Brain microvascular endothelial cell (primary cell): ENCODE measurements at regions not wholly inside any gene's neighbourhood (a gene's known extent, or its start where the extent isn't known, plus 50 kb on each side); places are given as distances from the start of the nearest gene placed in this dataset.

Experiments used
- DNase-seq: peaks from one replicate; pipeline ENCODE4 v3.0.0-alpha.2; 2020
- H3K27ac ChIP-seq: fragments of 250-450 bp; sonication (Bioruptor Pico); 2 replicates; pipeline ENCODE4 v1.5.1; 2020; ENCODE audit warnings: mild to moderate bottlenecking, moderate library complexity
- H3K27me3 ChIP-seq: fragments of 250-450 bp; sonication (Bioruptor Pico); replicated peaks from 2 replicates; pipeline ENCODE4 v1.5.1; 2020; ENCODE audit warnings: mild to moderate bottlenecking
- H3K36me3 ChIP-seq: fragments of 250-450 bp; sonication (Bioruptor Pico); replicated peaks from 2 replicates; pipeline ENCODE4 v1.5.1; 2020; ENCODE audit warnings: mild to moderate bottlenecking
- H3K4me3 ChIP-seq: 2 replicates; pipeline ENCODE4 v1.5.1; 2011; ENCODE audit warnings: low read depth, mild to moderate bottlenecking, control low read depth, low read length, moderate library complexity
- in situ Hi-C: cut with HindIII; loops from 2 replicates; pipeline ENCODE4 v1.10.0; 2017; ENCODE audit warnings: low sequenced_read_pairs, low pct_ligation_motif_present
- TF ChIP-seq, protein P1 (sequence below): IDR thresholded peaks from 2 replicates; pipeline ENCODE4 v1.5.1; 2011; ENCODE audit warnings: low read depth, mild to moderate bottlenecking, moderate library complexity, low read length, control low read depth, inconsistent platforms; ENCODE audit errors: missing control alignments

DNA sequence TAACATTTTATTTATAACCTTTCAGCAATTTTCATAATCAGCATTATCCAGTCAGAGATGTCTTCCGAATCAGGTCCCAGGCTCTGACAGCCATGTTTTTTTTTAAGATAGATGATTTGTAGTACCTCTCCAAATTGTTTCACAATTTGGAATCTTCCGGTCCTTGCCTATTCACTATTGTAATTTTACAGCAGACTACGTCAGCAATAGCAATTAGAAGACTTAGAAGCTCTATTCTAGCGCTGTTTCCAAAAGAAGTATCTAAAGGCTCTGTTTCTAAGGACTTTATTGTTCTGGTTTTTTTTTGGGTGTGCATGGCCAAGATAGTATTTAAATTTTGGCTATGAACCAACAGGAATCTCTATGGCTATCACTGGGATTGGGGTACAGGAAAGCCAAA lies 94.6 kb upstream of the PELI1 start:
- Histone ChIP-seq H3K27ac (no peak overlapping the region), H3K36me3 (no peaks in the 10 kb centered on the region), H3K4me3 (no peak overlapping the region), H3K27me3 (no peaks in the 10 kb centered on the region)
- TF ChIP-seq, protein P1, sequence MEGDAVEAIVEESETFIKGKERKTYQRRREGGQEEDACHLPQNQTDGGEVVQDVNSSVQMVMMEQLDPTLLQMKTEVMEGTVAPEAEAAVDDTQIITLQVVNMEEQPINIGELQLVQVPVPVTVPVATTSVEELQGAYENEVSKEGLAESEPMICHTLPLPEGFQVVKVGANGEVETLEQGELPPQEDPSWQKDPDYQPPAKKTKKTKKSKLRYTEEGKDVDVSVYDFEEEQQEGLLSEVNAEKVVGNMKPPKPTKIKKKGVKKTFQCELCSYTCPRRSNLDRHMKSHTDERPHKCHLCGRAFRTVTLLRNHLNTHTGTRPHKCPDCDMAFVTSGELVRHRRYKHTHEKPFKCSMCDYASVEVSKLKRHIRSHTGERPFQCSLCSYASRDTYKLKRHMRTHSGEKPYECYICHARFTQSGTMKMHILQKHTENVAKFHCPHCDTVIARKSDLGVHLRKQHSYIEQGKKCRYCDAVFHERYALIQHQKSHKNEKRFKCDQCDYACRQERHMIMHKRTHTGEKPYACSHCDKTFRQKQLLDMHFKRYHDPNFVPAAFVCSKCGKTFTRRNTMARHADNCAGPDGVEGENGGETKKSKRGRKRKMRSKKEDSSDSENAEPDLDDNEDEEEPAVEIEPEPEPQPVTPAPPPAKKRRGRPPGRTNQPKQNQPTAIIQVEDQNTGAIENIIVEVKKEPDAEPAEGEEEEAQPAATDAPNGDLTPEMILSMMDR: no peak
- in situ Hi-C loops: no loop called here
- no peak for DNase-seq

DNA sequence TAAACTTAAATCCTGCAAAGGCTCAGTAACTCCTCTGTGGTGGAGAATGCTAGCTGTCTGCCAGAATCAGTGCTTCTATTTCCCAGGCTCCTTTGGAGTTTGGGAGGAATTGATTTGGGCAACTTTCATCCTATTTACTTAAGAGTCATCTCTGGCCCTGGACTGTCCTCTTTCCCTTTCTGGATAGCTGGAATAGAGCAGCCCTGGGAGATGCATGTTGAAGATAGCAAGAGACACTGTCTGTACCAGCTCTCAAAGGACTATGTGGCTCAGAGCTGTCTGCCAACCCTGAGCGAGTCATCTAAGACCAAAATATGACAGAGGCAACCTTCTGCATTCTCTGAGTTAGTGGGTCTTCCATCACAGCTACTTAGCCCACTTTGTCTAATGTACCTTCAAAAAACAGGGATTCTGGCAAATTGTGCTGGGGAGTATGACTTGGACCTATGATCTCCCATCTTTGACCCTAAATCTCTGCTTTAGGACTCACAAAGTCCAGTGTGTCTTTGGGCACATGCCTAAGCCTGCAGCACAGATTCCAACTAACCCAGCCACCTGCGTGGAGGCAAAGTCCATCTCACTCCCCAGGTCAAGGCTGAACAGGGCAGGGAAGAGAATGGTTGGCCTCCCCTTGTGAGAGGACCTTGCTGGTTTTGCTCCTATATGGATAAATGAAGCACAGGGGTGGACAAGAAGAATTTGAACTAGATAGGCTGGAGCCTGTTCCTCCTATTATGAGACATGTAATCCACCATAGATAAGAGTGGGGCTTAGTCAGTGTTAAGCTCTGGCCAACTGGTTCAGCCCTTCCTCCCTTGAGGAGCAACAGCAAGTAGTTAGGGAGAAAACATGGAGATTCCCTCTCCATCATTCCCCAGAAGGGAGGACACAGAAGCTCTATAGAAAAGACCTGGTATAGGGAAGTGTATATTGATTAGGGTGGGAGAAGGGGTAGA lies 99.1 kb upstream of the PELI1 start:
- TF ChIP-seq, protein P1: no peak
- in situ Hi-C loops: no loop called here
- no peak overlapping the region for H3K27ac ChIP-seq
- no peaks in the 10 kb centered on the region for H3K36me3 ChIP-seq
- no peak for DNase-seq
- no peak overlapping the region for H3K4me3 ChIP-seq
- H3K27me3 ChIP-seq: no peaks in the 10 kb centered on the region

DNA sequence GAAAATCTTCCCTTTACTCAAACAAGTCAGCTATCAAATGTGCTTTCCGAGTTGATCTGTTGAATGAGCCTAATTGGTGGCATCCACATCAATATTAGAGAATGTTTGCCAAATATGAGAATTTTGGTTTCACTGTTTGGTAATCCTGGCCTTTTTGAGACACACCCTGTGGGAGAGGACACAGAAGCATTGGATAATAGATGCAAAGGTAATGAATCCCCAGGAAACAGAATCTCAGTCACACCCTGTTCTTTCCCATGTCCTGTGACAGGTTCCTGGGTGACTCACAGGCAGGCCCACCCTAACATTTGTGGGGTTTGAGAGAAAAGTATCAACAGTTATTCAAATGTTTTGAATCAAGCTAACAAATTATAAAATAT lies 99.8 kb upstream of the PELI1 start:
- no peaks in the 10 kb centered on the region for H3K27me3 ChIP-seq
- H3K4me3 ChIP-seq: no peak overlapping the region
- TF ChIP-seq, protein P1: no peak
- in situ Hi-C loops: no loop called here
- H3K27ac ChIP-seq: no peak overlapping the region
- no peak for DNase-seq
- no peaks in the 10 kb centered on the region for H3K36me3 ChIP-seq

DNA sequence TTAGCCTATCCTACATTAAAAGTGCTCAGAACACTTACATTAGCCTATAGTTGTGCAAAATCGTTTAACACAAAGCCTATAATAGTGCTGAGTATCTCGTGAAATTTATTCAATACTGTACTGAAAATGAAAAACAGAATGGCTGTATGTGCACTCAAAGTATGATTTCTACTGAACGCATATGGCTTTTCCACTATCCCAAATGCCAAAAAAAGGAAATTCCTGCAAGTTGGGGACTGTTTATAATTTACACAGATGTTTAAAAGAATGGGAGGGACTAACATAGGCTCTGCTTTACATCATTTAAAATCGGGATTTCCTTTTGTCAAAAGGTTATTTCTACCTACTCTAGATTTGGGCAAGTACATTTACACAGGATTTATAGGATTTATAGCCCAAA lies 101.4 kb upstream of the PELI1 start:
- no peak overlapping the region for H3K27ac ChIP-seq
- no peaks in the 10 kb centered on the region for H3K36me3 ChIP-seq
- in situ Hi-C loops: no loop called here
- no peaks in the 10 kb centered on the region for H3K27me3 ChIP-seq
- no peak overlapping the region for H3K4me3 ChIP-seq
- TF ChIP-seq, protein P1: no peak
- no peak for DNase-seq

DNA sequence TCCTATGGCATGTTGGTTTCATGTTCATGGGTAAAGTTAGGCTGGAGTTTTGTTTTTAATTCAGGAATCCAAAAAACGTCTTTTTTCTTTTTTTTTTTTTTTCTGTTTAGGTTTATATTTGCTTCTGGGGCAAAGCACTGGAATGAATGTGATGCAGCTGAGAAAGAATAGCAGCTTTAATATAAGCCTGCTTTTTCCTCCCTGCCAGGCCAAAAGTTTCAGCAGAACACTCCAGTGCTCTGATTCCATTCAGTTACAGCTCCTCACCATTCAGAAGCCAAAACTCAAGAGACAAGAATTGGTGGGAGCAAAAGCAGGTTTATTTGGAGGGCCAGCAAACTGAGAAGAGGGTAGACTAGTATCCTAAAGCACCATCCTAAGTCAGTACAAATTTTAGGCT lies 102.7 kb upstream of the PELI1 start:
- no peaks in the 10 kb centered on the region for H3K36me3 ChIP-seq
- no peak for DNase-seq
- H3K27me3 ChIP-seq: no peaks in the 10 kb centered on the region
- TF ChIP-seq, protein P1: no peak
- in situ Hi-C loops: no loop called here
- H3K27ac ChIP-seq: no peak overlapping the region
- H3K4me3 ChIP-seq: no peak overlapping the region
